GM21515 (cell line): ENCODE measurements at regions not wholly inside any gene's neighbourhood (a gene's known extent, or its start where the extent isn't known, plus 50 kb on each side); places are given as distances from the start of the nearest gene placed in this dataset.
"Not testable (repeated sequence)": the region's sequence is repeated elsewhere in the genome, so short reads cannot be mapped to it uniquely, and the experiment has no call there.

ENCODE experiments used
- ATAC-seq: cut with Tn5 transposase; IDR thresholded peaks from one replicate; pipeline ENCODE4 v1.9.1; 2021; ENCODE audit not compliant: unreplicated experiment

GRCh38 chr16:47920709-47921108, 235.1 kb downstream of the ABCC12 start:
- ATAC-seq, result no peak

GRCh38 chr16:47917118-47917517, 238.7 kb downstream of the ABCC12 start:
- no peak for ATAC-seq

GRCh38 chr16:47916266-47916665, 239.5 kb downstream of the ABCC12 start:
- ATAC-seq, result no peak

GRCh38 chr16:47907109-47907508, 248.7 kb downstream of the ABCC12 start:
- no peak for ATAC-seq

- ATAC-seq, result no peak
Observed at GRCh38 chr16:47905771-47906170, 250.0 kb downstream of the ABCC12 start.

- ATAC-seq, result no peak
Observed at GRCh38 chr16:47904691-47905090, 251.1 kb downstream of the ABCC12 start.

GRCh38 chr16:47903470-47903869, 252.3 kb downstream of the ABCC12 start:
- no peak for ATAC-seq

GRCh38 chr16:47897105-47897504, 258.7 kb downstream of the ABCC12 start:
- not testable (repeated sequence) for ATAC-seq

- ATAC-seq, result no peak
Observed at GRCh38 chr16:47895146-47895545, 260.6 kb downstream of the ABCC12 start.

GRCh38 chr16:47892999-47893398, 262.8 kb downstream of the ABCC12 start:
- ATAC-seq, result no peak

GRCh38 chr16:47888734-47889133, 267.1 kb downstream of the ABCC12 start:
- no peak for ATAC-seq

- ATAC-seq, result no peak
Observed at GRCh38 chr16:47888142-47888541, 267.7 kb downstream of the ABCC12 start.

- no peak for ATAC-seq
Observed at GRCh38 chr16:47887496-47887895, 268.3 kb downstream of the ABCC12 start.

- ATAC-seq, result no peak
Observed at GRCh38 chr16:47886631-47887415, 269.0 kb downstream of the ABCC12 start.

- ATAC-seq, result no peak
Observed at GRCh38 chr16:47886139-47886538, 269.7 kb downstream of the ABCC12 start.

GRCh38 chr16:47885489-47885888, 270.3 kb downstream of the ABCC12 start:
- ATAC-seq, result no peak

GRCh38 chr16:47884116-47884725, 271.6 kb downstream of the ABCC12 start:
- ATAC-seq, result no peak

GRCh38 chr16:47881574-47881973, 274.2 kb downstream of the ABCC12 start:
- no peak for ATAC-seq

- ATAC-seq, result no peak
Observed at GRCh38 chr16:47880653-47881052, 275.1 kb downstream of the ABCC12 start.

- no peak for ATAC-seq
Observed at GRCh38 chr16:47877166-47877565, 278.6 kb downstream of the ABCC12 start.

GRCh38 chr16:47876511-47876910, 279.3 kb downstream of the ABCC12 start:
- ATAC-seq, result no peak

GRCh38 chr16:47873434-47873833, 282.4 kb downstream of the ABCC12 start:
- ATAC-seq, result no peak

GRCh38 chr16:47872225-47872624, 283.6 kb downstream of the ABCC12 start:
- no peak for ATAC-seq
